Stimulated activated CD8-positive, alpha-beta memory T cell treated with anti-CD3 and anti-CD28 coated beads, Interleukin-7, amount 100 ng/mL, for 24 hours (primary cell): ENCODE measurements at regions not wholly inside any gene's neighbourhood (a gene's known extent, or its start where the extent isn't known, plus 50 kb on each side); places are given as distances from the start of the nearest gene placed in this dataset.
"Not testable (repeated sequence)": the region's sequence is repeated elsewhere in the genome, so short reads cannot be mapped to it uniquely, and the experiment has no call there.

ENCODE experiments used
- DNase-seq: peaks from one replicate; pipeline ENCODE4 v3.0.0-alpha.2; 2020; ENCODE audit warnings: low read depth

DNA sequence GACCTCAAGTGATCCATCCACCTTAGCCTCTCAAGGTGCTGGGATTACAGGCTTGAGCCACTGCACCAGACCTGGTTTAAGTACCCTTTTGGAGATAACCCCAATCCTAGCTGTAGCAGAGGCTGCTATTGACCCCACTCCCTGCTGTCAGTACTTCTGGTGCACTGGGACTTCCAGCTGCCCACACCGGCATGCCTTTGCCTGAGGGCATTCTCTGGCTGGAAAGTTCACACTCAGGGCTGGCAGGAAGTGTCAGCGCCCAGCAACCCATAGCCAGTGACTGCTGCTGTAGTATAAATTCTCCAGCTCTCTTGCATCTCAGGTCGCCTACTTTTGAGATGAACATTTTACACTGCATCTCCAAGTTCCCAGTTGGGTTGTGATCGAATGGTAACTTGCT lies 75.3 kb downstream of the UTRN start:
- DNase-seq, result no peak

DNA sequence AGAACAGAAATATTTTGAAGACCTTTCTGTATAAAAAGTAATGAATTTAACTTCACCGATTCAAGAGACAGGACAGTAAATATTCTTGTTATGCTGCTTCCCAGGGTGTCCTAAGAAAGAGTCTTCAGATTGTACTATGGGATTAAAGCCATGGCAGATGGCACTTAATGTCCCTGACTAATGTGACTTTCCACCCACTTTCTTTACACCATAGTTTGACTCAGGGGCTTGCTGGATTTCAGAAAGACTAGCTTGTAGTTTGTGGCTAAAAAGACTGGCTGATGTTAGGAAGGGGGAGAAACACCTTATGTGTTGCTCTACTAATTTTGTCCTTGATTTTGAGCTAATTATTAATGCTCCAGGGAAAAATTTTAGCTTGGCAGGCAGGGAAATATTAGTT lies 75.9 kb downstream of the UTRN start:
- DNase-seq, result no peak

DNA sequence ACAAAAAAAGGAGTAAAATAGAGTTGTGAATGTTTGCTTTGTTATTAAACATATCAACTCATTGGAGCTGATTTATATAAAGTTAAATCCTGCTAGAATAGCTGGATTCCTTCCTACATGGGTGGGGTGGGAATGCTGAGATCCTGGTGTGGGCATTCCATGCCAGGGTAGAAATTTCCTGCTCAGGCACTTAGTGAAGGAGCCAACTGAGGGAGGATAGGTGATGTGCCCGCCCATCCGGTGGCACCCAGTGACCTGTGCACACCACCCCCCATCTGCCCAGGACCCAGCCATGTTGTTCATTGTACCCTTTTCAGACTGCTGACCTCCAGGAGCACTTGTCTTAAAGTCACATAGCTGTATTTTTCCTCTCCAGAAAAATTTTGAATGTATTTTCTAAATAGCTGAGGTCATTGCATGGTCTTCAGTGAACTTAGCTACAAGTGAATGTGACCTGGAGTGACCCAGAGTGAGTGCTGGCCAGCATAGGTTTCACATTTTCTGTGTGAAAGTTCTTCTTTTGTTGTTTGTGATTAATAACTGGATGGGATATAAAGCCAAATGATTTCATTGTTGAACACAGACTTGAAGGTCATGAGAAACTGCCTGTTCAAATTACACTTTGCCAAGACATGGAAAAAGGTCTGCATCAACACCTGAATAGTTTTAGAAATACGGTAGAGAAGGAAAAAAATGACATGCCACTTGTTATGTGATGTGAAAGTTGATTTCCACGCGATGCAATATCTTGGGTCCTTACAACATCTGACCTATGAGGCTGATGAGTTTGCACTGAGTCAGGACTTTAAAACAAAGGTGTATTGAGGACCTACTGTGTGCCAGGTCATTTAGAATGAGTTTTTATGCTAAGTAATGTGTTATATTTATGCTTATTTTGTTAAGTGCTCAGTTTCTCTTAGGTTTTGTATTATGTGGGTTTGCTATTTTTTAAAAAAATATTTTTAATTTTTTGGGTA lies 77.2 kb downstream of the UTRN start:
- no peak for DNase-seq

DNA sequence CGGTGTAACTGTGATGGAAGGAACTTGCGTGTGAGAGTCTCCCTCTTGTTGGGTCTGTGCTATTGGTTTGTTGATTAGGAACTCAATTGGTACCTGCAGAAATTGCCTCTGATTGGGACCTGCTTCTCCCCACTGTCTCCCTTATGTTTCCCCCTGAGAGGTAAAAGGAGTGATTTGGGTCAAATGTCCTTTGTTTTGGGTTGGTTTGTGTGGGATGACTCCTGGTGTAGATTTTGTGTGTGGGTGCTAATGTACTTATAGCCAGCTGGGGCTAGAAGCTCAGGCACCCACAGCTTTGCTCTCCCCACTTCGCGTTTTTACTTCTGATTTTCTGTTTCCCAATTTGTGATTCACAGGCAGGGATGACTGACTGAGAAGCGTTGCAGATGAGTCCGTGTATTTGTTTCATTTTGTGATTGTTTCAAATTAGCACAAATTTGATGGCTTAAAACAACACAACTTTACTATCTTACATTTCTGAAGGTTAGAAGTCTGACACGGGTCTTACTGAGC lies 79.1 kb downstream of the UTRN start:
- no peak for DNase-seq

DNA sequence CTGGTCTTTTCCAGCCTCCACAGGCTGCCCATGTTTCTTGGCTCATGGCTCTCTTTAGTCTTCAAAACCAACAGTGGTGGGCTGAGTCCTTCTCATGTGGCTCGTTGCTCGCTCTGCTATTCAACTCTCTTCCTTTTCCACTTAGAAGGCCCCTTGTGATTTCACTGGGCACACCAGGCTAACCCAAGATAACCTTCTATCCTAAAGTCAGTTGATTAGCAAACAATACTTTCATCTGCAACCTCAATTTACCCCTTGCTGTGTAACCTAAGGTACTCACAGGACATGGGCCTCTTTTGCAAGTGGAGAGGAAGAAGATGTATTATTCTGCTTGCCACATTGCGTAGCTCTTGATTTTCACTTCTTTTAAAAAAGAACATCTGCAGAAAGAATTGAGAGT lies 79.6 kb downstream of the UTRN start:
- no peak for DNase-seq

DNA sequence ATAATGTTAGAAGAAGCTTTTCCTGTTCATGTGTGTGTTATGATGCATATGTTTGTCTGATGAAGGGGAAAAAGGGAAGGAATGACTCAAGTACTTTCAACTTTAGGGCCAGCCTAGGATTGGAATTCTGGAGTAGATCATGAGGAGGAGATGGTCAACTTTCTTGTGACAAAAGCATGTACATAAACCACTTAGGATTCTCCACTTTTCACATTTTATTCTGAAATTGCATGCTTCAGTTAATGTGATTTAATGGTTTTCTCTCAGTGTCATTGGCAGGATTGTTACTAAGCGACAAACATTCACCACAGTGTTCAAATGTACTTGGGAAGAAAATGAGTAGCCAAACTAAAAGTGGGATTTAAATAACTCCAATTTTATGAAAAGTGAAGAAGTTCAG lies 80.1 kb downstream of the UTRN start:
- DNase-seq, result no peak

DNA sequence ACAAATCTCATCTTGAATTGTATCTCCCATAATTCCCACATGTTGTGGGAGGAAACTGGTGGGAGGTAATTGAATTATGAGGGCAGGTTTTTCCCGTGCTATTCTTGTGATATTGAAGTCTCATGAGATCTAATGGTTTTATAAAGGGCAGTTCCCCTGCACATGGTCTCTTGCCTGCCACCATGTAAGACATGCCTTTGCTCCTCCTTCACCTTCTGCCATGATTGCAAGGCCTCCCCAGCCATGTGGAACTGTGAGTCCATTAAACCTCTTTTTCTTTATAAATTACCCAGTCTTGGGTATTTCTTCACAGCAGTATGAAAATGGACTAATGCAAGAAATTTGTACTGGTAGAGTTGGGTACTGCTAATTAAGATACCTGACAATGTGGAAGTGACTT lies 84.6 kb downstream of the UTRN start:
- DNase-seq, result not testable (repeated sequence)

DNA sequence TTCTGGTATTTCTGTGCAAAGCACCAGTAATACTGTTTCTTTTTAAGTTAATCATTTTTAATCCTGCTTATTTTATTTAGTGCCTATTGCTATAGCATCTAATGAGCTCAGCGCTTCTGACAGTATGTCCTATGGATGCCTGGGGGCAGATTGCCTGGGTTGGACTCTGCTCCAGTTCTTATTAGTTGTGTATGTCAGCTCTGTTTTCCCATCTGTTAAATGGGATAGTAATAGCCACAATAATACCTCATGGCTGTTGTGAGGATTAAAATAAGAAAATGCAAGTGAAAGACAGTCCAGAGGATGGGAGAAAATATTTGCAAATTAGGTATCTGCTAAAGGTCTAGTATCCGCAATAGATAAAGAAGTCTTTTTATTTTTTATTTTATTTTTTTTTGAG lies 87.0 kb downstream of the UTRN start:
- DNase-seq, result no peak

DNA sequence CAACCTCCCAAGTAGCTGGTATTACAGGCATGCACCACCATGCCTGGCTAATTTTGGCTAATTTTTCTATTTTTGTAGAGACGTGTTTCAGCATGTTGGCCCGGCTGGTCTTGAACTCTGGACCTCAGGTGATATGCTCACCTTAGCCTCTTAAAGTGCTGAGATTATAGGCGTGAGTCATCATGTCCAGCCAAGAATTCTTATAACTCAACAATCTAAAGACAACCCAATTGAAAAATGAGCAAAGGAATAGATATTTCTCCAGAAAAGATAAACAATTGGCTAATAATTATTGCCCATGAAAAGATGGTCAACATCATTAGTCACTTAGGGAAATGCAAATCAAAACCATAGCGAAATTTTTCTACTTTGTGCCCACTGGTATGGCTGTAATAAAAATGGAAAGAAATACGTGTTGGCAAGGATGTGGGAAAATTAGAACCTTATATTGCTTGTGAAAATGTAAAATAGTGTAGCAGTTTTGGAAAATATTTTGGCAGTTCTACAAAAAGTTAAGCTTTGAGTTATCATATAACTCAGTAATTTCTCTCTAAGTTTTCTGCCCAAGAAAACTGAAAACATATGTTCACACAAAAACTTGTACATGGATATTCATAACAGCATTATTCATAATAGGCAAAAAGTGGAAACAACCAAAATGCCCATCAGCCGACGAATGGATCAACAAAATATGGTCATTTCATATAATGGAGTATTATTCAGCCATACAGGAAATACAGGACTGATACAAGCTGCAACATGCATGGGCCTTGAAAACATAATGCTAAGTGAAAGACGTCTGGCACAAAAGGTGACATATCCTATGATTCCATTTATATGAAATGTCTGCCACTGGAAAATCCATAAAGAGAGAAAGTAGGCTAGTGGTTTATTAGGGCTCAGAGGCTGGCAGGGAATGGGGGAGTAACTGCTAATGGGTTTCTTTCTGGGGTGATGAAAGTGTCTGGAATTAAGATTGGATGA lies 87.8 kb downstream of the UTRN start:
- DNase-seq, result no peak

DNA sequence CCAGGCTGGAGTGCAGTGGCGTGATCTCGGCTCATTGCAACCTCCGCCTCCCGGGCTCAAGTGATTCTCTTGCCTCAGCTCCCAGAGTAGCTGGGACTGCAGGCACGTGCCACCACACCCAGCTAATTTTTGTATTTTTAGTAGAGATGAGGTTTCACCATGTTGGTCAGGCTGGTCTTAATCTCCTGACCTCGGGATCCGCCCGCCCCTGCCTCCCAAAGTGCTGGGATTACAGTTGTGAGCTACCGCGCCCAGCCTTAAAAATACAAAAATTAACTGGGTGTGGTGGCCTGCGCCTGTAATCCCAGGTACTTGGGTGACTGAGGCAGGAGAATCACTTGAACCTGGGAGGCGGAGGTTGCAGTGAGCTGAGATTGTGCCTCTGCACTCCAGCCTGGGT lies 89.4 kb downstream of the UTRN start:
- not testable (repeated sequence) for DNase-seq

DNA sequence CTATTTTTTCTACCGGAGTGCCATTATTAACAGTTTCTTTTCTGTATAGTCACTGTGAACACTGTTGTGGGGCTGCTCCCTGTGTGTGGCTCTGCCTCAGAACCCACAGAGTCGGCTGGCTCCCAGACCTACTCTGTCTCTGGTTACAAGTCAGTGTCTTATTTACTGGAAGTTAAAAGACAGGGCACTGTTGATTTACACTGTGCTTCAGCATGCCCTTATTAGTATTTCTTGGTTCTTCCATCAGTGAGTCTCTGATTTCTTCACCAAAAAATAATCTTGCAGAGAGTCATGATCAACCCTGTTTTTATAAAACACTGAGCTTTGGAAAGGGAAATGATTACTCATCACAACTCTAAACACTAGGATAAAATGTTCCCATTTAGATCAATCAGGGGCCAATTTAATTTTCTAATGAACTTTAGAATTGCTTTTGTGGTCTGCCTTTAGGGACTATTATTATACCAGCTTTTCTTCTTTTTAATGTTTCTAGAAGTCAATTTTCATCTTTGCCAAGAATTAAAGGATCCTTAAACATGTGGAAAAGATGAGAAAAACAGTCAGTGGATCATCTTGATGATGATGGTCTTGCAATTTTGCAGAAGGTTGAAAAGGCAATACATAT lies 92.6 kb downstream of the UTRN start:
- no peak for DNase-seq

DNA sequence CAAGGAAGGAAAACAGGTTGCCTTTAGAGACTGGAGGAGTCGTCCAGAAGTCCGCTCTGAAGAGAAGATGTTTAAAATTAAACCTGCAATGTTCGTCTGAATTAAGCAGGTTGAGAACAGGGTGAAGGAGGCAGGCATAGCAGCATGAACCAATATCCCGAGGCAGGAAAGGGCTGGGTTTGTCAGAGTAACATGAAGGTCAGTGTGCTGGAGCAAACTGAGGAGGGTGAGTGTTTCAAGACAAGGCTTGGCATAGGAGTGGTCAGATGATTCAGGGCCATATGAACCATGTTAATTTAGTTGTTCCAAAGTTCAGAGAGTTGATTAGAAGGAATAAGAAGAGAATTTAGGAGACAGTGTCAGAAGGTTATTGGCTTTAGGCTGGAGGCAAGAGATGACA lies 93.3 kb downstream of the UTRN start:
- DNase-seq, result no peak

DNA sequence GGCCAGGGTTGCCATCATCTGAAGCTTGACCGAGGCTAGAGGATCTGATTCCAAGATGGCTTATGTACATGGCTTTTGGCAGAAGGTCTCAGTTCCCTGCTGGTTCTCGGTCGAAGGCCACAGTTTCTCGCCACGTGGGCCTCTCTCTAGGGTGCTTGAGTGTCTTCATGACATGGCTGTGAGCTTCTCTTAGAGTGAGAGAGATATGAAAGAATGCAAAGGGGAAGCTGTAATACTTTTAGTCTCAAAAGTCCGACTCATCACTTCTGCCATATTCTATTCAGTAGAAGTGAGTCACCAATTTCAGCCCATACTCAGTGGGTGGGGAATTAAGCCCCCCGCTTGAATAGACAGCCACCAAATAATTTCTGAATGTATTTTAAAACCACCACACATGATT lies 94.2 kb downstream of the UTRN start:
- no peak for DNase-seq

DNA sequence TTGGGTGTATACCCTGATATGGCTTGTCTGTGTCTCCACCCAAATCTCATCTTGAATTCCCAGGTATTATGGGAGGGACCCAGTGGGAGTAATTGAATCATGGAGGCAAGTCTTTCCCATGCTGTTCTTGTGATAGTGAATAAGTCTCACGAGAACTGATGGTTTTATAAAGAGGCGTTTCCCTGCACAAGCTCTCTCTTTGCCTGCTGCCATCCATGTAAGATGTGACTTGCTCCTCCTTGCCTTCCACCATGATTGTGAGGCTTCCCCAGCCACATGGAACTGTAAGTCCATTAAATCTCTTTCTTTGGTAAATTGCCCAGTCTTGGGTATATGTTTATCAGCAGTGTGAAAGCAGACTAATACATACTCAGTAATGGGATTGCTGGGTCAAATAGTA lies 96.4 kb downstream of the UTRN start:
- DNase-seq, result not testable (repeated sequence)

DNA sequence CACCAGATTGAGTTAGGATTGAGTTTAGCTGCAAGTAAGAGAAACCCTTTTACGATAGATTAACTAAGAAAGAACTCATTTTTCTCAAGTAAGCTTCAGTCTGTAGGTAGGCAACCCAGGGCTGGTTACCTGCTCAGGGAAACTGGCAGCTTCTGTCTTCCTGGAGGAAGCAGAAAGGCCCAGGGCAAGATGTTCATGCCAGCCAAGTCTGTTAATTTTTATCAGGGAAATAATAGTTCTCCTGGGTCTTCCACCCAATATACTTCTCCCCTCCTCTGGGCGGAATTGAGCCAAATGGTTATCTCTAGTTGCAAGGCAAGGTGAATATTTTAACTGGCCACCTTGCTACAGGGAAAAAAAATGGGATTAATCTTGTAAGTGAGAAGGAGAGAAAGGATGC lies 98.2 kb downstream of the UTRN start:
- DNase-seq, result no peak

DNA sequence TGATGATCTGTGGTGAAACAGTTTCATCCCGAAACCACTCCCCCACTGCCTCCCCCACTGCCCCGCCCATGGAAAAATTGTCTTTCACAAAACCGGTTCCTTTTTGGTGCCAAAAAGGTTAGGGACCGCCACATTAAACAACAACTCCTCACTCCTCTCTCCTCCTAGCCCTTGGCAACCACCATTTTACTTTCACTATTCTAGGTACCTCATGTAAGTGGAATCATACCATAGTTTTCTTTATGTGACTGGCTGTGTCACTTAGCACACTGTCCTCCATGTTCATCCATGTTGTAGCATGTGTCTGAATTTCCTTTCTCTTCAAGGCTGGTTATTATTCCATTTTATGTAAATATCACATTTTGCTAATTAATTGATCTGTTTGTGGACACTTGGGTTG lies 99.3 kb downstream of the UTRN start:
- no peak for DNase-seq

DNA sequence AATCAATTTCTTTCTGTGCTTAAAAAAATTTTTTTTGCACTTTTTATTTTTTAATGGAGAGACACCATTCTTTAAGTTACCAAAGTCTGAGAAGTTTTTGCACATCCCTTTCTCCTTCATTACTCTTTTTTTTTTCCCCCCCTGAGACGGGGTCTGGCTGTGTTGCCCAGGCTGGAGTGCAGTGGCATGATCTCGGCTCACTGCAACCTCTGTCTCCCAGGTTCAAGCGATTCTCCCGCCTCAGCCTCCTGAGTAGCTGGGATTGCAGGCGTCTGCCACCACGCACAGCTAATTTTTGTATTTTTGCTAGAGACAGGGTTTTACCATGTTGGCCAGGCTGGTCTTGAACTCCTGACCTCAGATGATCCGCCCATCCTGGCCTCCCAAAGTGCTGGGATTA lies 104.3 kb downstream of the UTRN start:
- DNase-seq, result not testable (repeated sequence)

DNA sequence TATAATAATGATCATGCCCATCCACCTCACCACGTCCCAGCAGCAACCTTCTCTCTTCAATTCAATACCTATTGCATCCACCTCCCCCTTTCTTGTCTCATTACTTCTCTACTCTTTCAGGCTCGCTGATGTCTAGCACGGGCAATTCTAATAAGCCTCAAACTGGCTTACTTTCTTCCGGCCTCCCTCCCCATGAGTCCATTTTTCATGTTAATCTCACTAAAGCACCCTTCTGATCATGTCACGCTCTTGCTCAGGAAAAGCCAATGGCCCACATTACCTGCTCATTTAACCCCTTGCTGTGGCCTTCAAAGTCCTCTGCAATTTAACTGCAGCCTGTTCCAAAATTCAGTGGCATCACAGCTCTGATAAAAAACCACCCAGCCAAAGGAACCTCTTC lies 105.1 kb downstream of the UTRN start:
- no peak for DNase-seq

DNA sequence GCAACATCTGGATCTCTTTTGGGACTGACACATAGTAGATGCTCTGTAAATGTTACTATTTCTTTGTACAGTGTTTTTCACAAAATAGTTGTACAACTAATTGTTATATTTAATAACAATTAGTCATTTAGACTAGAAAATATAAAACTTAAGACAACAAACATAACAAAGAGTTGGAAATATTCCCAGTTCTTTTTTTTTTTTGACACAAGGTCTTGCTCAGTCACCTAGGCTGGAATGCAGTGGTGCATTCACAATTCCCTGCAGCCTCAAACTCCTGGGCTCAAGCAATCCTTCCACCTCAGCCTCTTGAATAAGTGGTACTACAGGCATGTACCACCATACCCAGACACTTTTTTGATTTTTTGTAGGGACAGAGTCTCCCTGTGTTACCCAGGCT lies 105.8 kb downstream of the UTRN start:
- no peak for DNase-seq

DNA sequence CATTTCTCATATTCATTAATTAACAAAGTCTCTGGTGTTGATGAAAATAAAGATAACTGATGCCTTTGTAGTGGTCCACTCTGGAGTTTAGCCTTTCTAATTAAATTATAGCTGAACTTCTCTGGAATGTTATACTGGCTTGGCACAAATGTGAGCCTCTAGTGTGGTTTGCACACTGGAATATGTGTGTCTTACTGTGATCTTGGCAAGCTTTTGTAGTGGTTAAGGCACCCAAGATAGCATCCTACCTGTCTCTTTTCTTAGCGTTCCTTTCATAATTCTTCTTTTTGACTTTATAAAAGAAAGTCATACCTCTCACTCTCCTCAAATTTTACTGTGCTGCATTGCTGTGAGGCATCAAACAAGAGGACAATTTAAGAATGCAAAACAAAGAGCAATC lies 107.4 kb downstream of the UTRN start:
- no peak for DNase-seq

DNA sequence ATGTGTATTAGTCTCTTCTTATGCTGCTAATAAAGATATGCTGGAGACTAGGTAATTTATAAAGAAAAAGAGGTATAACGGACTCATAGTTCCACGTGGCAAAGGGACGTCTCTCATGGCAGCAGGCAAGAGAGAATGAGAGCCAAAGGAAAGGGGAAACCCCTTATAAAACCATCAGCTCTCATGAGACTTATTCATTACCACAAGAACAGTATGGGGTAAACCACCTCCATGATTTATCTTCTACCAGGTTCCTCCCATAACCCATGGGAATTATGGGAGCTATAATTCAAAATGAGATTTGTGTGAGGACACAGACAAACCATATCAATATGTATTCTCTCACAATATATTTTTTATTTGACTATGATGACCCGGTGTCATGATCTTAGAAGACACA lies 109.1 kb downstream of the UTRN start:
- no peak for DNase-seq

DNA sequence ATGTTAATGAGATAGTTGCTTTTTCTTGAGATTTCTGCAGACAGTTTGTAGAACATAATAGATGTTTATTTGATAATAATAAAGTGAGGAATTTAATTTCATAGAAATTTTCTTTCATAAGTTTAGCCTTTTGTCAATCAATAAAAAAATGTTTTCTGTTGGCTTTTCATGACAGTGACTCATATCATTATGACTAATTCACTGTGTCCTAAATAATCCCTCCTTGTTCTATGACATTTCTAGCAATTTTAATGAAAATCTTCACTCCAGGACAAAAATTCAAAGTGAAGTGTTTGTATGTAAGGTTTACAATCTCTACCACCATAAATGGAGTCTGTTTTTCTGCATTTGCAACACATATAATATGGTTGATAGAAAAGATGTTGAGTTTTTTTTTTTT lies 109.9 kb downstream of the UTRN start:
- no peak for DNase-seq
